ENCODE measurements at regions not wholly inside any gene's neighbourhood (a gene's known extent, or its start where the extent isn't known, plus 50 kb on each side); places are given as distances from the start of the nearest gene placed in this dataset.
"Not testable (repeated sequence)": the region's sequence is repeated elsewhere in the genome, so short reads cannot be mapped to it uniquely, and the experiment has no call there.

DNA sequence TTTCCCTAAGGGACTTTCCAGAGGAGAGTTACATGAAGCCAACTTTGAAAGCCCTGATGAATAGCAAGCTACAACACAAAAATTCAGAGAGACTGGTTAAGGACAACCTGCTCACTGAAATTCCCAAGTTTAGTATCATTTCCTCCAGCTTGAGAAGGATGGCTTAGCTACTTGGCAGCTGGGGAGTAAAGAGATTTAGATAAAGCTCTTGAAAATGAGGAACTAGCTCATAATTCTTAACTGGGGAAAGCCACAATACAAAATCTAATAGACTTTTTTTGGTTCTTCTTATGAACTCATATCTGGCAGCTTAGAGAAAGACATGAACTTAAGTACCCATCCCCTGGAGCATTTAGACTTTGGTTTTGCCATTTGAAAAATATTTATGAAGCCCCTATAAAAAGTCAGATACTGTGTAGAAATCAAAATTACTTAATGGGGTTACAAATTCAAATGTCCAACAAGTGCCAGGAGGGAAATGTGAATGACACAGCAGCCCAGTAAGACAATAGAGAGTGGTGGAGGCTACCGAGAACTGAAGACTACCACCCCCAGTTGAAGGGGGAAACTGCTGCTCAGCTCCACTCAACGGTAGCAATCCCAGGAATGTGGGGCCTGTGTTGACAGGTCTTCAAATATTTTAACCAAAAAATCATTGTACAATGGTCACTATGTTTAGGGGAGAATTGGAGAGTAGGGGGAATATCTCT is 79.4 kb upstream of the ADRB2 start:
- no peak for DNase-seq (ENCODE audit: low read depth)
- Histone ChIP-seq H3K27me3 (ENCODE audit: control insufficient read depth, insufficient read depth, low read length) (no peaks in the 10 kb centered on the region), H3K4me3 (ENCODE audit: low read depth, low read length) (no peak overlapping the region), H3K36me3 (ENCODE audit: control insufficient read depth, insufficient read depth, low read length) (no peaks in the 10 kb centered on the region)
- TF ChIP-seq, protein P1, sequence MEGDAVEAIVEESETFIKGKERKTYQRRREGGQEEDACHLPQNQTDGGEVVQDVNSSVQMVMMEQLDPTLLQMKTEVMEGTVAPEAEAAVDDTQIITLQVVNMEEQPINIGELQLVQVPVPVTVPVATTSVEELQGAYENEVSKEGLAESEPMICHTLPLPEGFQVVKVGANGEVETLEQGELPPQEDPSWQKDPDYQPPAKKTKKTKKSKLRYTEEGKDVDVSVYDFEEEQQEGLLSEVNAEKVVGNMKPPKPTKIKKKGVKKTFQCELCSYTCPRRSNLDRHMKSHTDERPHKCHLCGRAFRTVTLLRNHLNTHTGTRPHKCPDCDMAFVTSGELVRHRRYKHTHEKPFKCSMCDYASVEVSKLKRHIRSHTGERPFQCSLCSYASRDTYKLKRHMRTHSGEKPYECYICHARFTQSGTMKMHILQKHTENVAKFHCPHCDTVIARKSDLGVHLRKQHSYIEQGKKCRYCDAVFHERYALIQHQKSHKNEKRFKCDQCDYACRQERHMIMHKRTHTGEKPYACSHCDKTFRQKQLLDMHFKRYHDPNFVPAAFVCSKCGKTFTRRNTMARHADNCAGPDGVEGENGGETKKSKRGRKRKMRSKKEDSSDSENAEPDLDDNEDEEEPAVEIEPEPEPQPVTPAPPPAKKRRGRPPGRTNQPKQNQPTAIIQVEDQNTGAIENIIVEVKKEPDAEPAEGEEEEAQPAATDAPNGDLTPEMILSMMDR (IDR thresholded peaks at IDR 0.05; ENCODE audit: insufficient read depth, low read length, poor library complexity, severe bottlenecking), result no peak

DNA sequence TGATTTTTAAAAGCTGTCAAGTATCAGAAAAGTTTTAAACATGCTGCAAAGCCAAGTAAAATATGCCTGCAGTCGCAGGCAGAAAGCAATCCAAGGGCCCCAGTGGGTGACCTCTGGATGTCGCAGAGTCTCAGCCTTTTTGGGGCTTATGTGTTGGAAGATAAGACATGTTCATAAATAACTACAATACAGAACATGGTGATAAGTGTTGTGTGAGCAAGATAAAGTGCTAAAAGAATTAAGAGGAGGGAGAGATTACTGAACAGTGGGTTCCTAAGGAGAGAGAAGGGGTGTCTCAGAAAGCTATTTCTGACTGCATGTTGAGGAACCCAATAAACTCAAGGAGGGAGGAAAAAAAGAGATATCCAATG is 78.9 kb upstream of the ADRB2 start:
- Histone ChIP-seq H3K27me3 (ENCODE audit: control insufficient read depth, insufficient read depth, low read length) (no peaks in the 10 kb centered on the region), H3K4me3 (ENCODE audit: low read depth, low read length) (no peak overlapping the region), H3K36me3 (ENCODE audit: control insufficient read depth, insufficient read depth, low read length) (no peaks in the 10 kb centered on the region)
- DNase-seq (ENCODE audit: low read depth), result no peak
- TF ChIP-seq, protein P1 (IDR thresholded peaks at IDR 0.05; ENCODE audit: insufficient read depth, low read length, poor library complexity, severe bottlenecking), result no peak

DNA sequence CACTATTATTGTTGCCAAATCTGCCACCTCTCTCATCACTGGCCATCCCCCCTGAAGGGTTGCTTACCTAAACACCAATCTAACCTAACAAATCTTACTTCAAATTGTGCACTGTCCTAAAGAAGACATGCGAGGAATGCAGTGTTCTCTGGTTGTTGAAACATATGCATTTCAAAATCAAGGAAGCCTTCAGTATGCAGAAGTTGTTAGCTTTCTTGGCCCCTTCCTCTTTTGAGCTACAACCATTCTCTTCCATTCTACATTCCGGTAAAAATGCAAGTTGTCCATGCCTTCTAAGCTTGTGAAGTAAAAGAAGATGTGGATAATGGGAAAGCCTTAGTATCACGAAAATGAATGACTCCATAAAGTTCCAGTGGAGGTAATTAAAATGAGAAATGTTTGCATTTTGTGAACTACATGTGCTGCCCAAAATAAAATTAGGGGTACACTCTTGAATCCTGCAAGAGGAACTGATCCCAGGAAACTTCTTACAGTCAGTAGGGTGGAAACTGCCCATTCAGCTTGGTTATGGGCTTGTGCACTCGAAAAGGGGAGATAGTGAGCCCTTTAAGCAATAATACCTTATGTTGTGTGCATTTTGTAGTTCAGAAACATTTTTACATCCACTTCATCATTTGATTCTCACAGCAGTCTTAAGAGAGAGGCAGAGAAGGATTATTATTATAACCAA is 77.6 kb upstream of the ADRB2 start:
- Histone ChIP-seq H3K4me3 (ENCODE audit: low read depth, low read length) (no peak overlapping the region), H3K27me3 (ENCODE audit: control insufficient read depth, insufficient read depth, low read length) (no peaks in the 10 kb centered on the region), H3K36me3 (ENCODE audit: control insufficient read depth, insufficient read depth, low read length) (no peaks in the 10 kb centered on the region)
- TF ChIP-seq, protein P1 (IDR thresholded peaks at IDR 0.05; ENCODE audit: insufficient read depth, low read length, poor library complexity, severe bottlenecking), result no peak
- no peak for DNase-seq (ENCODE audit: low read depth)

DNA sequence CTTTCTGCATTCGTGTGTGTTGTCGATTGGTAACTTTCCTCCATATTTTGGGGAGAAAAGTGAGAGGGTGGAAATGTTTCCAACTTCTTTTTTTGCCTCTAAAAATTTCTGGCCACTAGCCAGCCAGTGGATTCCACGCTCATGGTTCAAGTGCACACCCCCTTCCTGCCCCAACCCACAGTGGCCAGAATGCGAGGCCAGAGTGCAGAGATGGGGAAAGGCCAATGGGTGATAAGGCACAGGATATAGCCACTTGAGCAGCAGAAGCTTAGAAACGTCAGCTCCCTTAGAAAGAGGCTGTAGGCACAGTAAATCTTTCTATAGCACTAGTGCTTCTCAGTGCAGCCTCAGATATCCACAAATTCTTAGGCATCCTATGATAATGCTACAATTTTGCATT is 75.8 kb upstream of the ADRB2 start:
- no peaks in the 10 kb centered on the region for H3K27me3 ChIP-seq (ENCODE audit: control insufficient read depth, insufficient read depth, low read length)
- no peak overlapping the region for H3K4me3 ChIP-seq (ENCODE audit: low read depth, low read length)
- TF ChIP-seq, protein P1 (IDR thresholded peaks at IDR 0.05; ENCODE audit: insufficient read depth, low read length, poor library complexity, severe bottlenecking), result no peak
- H3K36me3 ChIP-seq (ENCODE audit: control insufficient read depth, insufficient read depth, low read length), result no peaks in the 10 kb centered on the region
- DNase-seq (ENCODE audit: low read depth), result no peak

DNA sequence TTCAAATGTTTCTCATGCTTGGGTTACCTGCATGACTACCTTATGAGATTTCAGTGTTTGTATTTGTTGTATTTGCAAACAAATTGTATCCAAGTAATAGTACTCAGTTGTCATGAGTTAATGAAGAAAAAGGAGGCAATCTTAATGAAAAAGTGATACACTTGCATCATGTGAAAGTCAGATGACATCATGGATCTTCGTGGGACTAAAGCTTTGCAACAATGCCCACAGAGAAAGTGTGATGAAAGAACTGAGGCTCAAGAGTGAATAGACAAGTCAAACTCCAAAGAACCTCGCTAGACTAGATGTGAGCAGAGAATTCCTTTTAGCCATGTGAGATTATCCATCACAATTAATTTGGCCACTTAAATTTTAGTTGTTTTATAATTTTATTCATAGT is 75.4 kb upstream of the ADRB2 start:
- no peak for DNase-seq (ENCODE audit: low read depth)
- Histone ChIP-seq H3K4me3 (ENCODE audit: low read depth, low read length) (no peak overlapping the region), H3K36me3 (ENCODE audit: control insufficient read depth, insufficient read depth, low read length) (no peaks in the 10 kb centered on the region), H3K27me3 (ENCODE audit: control insufficient read depth, insufficient read depth, low read length) (no peaks in the 10 kb centered on the region)
- TF ChIP-seq, protein P1 (IDR thresholded peaks at IDR 0.05; ENCODE audit: insufficient read depth, low read length, poor library complexity, severe bottlenecking), result no peak

DNA sequence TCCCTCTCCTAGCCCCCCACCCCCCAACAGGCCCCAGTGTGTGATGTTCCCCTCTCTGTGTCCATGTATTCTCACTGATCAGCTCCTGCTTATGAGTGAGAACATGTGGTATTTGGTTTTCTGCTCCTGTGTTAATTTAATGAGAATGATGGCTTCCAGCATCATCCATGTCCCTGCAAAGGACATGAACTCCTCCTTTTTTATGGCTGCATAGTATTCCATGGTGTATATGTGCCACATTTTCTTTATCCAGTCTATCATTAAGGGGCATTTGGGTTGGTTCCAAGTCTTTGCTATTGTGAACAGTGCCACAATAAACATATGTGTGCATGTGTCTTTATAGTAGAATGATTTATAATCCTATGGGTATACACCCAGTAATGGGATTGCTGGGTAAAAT is 74.0 kb upstream of the ADRB2 start:
- not testable (repeated sequence) for DNase-seq (ENCODE audit: low read depth); H3K4me3 ChIP-seq (ENCODE audit: low read depth, low read length); H3K36me3 ChIP-seq (ENCODE audit: control insufficient read depth, insufficient read depth, low read length); H3K27me3 ChIP-seq (ENCODE audit: control insufficient read depth, insufficient read depth, low read length)

Data from kidney epithelial cell (primary cell).